ENCODE measurements at regions not wholly inside any gene's neighbourhood (a gene's known extent, or its start where the extent isn't known, plus 50 kb on each side); places are given as distances from the start of the nearest gene placed in this dataset.
"Not testable (repeated sequence)": the region's sequence is repeated elsewhere in the genome, so short reads cannot be mapped to it uniquely, and the experiment has no call there.

DNA sequence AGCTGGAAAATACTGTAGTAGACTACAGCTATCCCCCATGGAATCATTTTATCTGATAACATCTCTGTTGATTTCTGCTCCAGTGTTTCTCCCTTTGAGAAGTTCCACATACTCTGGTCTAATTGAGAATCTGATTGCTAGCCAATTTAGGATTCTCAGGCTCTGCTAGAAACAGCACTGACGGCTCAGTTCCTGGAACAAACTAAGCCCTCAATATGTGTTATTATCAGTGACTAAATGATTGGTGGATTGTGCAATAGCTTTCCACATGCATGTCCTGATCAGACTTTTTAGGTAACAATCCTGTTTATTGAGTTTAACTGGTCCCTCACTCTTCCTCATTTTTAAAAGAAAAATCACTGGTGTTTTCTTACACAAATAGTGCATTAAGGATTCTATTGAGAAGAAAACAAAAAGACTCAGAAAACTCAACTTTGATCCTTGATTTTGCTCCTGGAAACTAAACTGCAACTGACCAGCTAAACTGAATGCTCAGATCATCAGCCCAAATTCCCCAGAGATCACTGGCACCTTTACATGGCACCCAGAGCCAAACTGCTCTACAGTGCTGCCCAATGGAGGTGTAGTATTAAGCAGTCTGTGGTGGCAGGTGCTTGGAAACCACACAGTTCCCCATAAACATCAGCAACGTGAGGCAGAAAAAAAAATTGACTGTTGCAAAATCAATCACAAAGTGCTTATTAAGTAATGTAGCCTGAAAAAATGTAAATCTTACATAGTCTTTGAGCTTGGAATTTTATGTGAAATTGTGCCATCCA lies 423.7 kb downstream of the TOX3 start:
- Histone ChIP-seq H3K27ac (no peak overlapping the region), H3K4me3 (no peak overlapping the region)

DNA sequence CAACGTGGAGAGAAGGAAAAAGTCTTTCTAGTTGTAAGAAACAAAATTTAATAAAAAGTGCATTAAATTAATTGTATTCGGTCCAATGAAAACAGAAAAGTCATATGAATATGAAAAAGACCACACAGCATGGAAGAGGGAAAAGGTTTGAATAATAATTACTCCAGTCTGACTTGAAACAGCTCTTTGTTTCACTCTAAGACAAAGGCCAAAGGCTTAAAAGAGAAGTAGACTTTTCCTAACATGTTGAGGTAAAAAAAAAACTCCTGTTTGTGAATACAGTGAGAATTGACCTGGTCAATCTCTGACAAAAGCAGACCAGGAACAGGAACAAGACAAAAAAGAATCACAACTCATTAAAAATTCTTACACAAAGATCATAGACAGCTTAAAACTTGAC lies 429.8 kb downstream of the TOX3 start:
- no peak overlapping the region for H3K27ac ChIP-seq

DNA sequence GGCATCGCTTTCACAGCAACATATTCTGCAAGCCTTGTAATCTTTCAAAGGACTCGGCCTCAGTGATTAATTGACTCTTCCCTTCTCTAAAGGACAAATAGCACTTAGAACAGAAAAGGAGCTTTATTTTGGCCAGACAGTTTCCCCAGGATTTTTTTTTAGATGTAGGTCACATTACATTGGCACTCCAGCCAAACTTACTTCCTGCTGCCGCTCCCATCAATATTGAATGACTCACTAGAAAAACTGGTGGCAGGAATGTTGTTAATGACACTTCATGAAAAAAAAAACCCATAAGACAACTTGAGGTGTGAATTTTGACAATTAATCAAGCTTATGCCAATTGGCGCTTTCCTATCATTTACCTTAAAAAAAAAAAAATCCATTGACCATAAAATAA lies 432.6 kb downstream of the TOX3 start:
- no peak overlapping the region for H3K4me3 ChIP-seq
- H3K27ac ChIP-seq: no peak overlapping the region

More for the DNA sequence above, 429.8 kb downstream of the TOX3 start:
- H3K4me3 ChIP-seq: no peak overlapping the region

DNA sequence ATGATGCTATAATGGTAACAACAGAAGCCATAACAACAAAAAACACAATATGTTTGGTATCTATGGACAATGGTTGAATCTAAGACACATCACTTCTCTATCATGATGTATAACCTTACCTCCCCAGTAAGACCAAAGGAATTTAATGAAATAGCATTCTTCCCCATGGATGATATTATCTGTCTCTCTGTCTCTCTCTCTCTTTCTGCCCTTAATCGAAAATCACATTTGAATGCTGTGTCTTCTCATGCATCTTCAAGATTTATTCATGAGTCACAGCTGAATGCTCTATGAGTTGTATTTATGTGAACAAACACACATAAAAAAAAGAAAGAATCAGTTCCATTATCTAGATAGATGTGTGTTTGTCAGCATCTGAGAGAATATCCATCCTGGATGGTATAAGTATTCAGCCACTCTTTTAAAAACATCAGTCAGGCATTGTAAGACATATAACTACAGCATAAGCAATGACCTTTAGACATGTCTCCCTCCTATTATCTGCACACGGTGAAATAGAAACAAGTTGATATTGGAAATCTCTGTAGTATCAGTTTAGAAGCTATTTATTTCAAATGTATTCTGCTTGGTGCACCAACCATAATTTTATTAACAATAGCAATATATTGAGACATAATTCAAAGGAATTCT lies 433.3 kb downstream of the TOX3 start:
- no peak overlapping the region for H3K27ac ChIP-seq
- H3K4me3 ChIP-seq: no peak overlapping the region

DNA sequence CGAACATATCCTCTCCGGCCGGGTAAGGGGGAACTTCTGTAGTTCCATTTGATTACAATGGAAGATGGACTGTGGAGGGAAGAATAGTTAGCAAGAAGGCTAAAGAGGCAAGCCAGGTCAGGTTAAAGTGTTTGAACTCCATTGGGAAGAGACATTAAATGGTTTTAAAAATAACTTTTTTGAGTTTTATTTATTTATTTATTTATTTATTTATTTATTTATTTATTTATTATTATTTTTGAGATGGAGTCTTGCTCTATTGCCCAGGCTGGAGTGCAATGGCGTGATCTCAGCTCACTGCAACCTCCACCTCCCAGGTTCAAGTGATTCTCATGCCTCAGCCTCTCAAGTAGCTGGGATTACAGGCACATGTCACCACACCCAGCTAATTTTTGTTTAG lies 441.9 kb downstream of the TOX3 start:
- not testable (repeated sequence) for H3K4me3 ChIP-seq, H3K27ac ChIP-seq

DNA sequence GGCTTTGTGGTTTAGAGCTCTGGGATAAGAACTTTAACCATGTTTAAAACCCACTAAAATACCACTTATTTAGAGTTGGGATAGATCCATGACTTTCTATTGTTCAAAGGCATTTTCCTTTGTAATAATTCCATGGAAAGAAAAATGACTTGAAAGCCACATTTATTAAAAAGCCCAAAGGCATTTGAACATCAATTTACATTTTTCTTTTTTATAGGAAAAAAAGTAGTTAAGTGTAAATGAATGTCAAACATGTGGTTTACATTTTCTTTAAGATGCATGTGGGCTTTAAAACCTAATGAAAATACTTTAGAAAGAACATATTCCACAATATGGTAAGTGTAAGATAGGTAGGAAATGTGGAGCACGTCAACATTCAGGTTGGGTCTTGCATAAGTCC lies 443.2 kb downstream of the TOX3 start:
- no peak overlapping the region for H3K27ac ChIP-seq
- no peak overlapping the region for H3K4me3 ChIP-seq

DNA sequence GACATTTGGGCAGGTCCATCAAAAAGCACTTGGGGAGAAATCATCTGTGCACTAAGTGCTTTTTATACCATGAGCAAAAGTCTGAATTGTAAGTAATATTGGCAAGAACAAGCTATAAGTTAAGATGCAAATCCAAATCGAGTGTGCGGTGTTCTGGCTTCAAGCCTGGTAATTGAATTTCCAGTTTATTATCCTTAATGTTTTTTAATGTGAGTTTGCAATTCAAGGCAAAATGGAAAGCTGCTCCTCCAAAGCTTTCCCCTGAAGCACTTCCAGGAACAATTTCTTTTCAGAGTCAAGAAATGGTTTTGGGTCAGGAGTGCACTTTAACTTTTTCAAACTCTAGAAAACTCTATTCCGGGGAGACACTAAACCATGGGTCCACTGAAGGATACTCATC lies 445.7 kb downstream of the TOX3 start:
- H3K4me3 ChIP-seq: no peak overlapping the region
- no peak overlapping the region for H3K27ac ChIP-seq

DNA sequence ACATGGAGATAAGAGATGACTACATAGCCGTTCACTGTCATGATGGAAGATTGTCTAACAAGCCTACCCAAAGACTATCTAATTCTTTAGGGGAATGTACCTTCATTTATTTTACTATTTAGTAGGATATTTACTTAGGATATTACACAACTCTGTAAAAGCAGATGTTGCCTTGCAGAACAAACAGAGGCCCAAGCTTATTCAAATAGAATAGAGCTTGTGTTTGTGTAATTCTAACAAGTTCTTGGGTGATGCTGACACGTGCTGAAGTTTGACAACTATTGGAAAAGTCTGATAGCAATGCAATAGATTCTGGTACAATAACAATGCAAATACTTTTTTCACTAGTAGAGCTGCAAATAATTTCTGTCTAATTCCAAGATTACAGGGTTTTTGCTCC lies 447.6 kb downstream of the TOX3 start:
- no peak overlapping the region for H3K27ac ChIP-seq
- H3K4me3 ChIP-seq: no peak overlapping the region

DNA sequence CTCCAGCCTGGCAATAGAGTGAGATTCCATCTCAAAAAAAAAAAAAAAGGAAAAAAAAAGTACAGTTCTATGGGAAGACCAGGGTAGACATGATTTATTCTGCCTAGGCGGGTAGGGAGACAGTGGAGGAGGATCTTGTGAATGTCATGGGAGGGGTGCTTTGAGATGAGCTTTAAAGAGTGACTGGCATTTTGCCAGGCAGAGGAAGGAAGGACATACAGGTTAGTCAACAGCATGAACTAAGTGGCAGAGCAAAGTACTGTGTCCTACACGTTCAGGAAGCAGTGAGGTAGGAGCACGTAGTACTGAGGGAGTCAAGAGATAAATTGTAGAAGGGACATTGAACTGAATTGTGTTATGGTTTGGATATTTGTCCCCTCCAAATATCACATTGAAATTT lies 451.5 kb downstream of the TOX3 start:
- H3K4me3 ChIP-seq: no peak overlapping the region

DNA sequence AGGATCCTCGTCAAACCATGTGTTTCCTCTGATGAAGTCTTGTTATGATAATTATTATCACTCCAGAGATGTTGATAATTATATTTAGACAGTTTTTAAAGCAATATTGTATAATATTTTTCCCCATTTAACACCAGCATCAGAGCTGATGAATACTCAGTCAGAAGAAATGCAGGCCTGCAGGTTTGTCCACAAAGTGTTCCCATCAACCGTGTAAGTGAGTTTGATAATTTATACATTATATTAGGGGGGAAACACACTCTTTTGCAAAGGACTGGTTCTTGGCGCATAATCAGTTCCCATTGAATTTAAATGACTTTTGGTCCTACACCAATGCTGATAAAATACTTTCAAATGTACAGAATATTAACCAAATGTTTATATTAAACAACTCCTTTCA lies 454.8 kb downstream of the TOX3 start:
- Histone ChIP-seq H3K27ac (no peak overlapping the region), H3K4me3 (no peak overlapping the region)

More for the DNA sequence above, 451.5 kb downstream of the TOX3 start:
- no peak overlapping the region for H3K27ac ChIP-seq

DNA sequence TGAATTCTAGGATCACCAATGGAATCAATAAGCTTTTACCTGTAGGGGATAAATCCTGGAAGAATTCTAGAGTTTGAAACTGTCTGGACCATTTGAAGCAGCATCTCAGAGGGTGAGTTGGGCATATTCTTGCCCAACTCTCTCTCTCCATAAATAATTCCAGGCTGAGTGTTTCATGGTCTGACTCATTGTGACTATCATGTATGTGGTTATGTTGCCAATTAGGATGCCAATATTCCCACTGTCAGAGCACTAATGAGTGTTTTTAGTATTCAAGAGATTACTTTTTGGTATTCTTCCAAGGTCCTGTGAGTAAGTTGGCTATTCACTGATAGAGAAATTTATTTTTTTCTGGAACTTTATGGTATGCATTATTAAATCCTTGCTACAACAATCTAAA lies 456.9 kb downstream of the TOX3 start:
- H3K27ac ChIP-seq: no peak overlapping the region

DNA sequence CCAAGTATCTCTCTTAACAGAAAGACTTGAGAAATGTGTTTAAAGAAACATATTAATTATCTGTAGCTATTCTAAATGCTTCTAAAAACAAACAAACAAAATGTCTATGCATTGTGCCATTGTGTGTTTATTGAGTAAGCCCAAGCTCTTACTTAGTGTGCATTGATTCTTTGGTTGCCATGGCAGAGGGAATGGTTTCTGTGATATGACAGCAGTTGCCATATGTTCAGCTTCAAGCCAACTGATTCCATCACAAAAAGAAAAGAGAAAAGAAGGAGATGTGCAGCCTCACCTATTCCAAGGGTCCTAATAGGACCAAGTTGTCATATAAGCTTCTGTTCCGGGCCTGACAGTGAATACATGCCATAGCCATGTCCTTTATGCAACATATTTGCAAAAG lies 457.5 kb downstream of the TOX3 start:
- Histone ChIP-seq H3K4me3 (no peak overlapping the region), H3K27ac (no peak overlapping the region)

More for the DNA sequence above, 456.9 kb downstream of the TOX3 start:
- H3K4me3 ChIP-seq: no peak overlapping the region

DNA sequence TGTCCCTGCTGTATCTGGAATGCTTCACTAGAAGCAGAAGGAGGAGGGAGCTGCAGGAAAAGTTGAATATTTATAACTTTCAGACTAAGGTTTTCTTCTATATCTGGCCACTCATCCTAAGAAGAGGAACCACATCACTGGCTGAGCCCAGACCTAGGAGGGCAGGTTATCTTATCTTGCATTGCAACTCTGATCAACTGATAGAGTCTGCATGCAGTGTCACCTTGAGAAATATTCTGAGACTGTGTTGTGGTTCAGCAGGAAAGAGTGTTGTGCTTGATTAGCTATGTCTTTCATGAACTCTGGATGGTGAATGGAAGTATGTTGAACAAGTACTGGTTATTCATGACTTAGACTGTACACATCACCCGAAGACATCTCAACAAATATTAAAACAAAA lies 460.0 kb downstream of the TOX3 start:
- H3K4me3 ChIP-seq: no peak overlapping the region
- H3K27ac ChIP-seq: no peak overlapping the region

DNA sequence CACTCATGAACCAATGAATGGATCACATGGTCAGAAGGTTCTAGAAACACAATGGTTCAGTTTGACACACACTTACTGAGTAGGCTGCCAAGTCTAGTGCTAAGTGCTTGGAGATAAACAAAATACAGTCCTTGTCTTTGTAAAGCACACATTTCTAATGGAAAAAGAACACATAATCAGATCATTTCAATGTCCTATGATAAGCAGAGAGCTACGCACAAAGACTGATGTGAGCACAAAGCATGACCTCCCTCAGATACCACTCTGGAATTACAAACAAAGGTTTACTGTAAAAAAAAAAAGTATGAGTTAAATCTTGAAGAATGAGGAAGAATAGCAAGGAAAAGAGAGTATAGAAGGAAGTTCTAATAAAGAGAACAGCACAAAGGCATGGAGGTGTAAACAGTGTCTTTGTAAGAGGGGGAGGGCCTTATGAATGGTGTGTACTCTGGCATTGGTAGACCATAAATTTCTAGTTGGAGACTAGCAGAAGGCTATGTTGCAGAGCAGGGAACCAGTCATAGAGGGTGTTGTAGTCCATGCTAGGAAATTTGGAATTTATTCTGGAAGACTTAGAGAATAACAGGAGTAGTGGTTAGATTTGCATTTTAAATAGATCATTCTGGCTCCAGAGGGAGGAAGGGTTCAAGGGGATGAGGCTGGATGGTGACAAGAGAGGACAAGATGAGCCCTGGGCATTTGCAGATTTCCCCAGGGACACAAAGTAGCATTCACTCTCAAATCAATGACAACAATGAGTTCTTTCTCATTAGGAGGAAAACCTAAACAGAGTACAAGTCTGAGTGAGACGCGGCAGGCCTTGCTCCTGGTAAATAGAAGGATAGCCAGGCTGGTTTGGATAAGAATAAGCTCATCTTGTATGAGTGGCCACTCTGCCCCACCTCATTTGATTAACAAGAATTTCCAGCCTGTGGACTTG lies 468.0 kb downstream of the TOX3 start:
- H3K27ac ChIP-seq: no peak overlapping the region
- no peak overlapping the region for H3K4me3 ChIP-seq

DNA sequence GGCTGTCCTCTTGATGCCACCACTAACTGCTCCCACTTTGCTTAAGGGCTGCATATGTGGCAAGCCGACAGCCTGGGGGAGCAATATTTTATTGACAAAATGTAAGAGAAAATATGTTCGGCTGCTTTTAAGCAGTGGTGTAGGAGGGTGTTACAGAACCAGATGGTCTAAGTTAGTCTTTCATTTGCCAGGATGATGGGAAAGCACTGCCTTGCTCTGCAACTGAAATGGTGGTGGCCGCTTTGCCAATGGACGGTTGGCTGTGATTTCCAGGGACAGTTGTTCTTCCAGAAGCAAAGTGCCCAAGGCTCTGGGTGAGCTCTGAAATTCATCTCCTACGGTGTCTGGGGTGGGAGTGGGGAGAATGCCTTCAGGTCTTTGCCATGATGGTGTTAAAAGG lies 469.3 kb downstream of the TOX3 start:
- Histone ChIP-seq H3K4me3 (no peak overlapping the region), H3K27ac (no peak overlapping the region)

DNA sequence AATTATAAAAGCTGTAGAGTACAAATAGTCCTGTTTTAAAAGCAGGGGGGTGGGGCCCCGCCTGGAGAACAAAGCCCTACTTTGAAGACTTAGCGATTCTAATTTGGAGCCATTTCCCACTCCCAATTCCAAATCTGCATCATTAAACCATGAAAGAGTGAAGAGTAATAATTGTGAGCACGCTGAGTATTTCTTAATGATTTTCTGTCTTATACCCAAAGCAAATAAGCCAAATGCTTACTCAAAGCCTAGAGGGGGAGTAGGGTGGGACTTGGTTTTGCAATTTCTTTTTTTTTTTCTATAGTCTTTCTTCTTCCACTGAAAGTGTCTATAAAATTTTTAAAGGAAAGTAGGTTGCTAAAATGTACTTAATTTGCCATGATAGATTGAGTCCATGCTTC lies 470.1 kb downstream of the TOX3 start:
- Histone ChIP-seq H3K4me3 (no peak overlapping the region), H3K27ac (no peak overlapping the region)

DNA sequence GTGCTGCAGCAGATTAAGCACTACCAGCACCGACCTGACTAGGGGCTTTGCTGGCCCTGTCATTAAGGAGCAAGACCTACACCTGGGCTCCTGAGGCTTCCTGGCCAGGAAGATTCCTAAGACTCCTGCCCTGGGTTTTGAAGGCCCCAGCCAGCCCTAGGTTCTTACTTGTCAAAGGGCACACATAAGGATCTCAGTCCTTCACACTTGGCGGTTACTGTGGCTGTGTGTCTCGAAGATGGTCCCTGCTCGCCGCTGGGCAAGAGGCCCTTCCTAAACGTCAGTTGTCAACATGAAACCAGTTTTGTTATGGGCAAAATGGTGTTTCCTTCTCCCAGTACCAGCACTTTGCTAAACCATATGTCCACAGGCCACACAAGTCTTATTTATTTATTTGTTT lies 470.6 kb downstream of the TOX3 start:
- Histone ChIP-seq H3K4me3 (no peak overlapping the region), H3K27ac (no peak overlapping the region)

DNA sequence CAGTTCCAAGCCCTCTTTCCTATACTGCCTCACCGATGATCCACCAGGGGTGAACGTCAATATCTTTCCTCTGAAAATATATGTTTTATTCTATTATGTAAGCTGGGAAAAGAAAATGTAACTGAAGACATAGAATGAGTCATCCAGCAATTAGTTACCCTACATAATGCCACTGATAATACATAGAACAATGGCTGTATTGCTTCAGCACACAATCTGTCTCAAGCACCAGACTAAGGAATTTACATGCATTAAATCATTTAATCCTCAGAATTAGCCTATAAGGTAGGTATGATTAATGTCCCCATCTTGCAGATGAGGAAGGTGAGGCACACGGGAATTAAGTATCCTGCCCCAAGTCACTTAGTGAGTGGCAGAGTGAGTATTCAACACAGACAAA lies 472.8 kb downstream of the TOX3 start:
- Histone ChIP-seq H3K27ac (no peak overlapping the region), H3K4me3 (no peak overlapping the region)

DNA sequence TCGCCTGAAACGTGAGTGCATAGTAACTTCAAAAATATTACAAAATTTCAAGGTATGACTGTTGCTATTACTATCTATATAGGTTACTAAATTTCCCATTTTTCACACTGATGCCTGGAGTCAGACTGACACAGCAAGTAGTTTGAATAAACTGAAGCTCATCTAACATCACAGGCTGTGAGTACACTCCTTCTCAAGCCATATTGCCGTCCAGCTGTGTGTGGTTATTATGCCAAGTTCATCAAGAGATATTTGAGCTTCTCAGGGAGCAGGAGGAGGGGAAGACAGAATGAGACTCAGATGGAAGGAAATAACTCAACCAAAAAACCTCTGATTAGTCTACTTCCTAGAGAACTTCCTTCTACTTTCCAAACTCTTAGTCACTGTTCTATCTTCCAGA lies 473.9 kb downstream of the TOX3 start:
- H3K4me3 ChIP-seq: no peak overlapping the region

DNA sequence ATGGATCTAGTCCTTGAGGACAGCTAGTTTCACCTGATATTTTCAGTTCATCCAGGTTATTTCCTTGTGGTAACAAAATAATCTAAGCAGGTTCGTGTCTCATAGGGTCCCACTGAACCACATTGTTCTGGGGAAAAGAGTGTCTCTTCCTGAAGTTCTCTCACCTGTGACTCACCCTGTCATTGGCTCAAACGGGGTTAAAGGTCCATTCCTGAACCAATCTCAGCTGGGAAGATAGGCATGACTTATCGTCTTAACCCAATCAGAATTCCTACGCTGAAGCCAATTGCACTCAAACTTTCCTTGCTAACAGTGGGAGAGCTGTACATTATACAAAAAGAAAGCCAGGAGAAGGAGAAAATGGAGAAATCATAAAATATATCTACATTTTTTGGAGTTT lies 475.8 kb downstream of the TOX3 start:
- Histone ChIP-seq H3K27ac (no peak overlapping the region), H3K4me3 (no peak overlapping the region)

More for the DNA sequence above, 473.9 kb downstream of the TOX3 start:
- no peak overlapping the region for H3K27ac ChIP-seq
